ENCODE measurements at regions not wholly inside any gene's neighbourhood (a gene's known extent, or its start where the extent isn't known, plus 50 kb on each side); places are given as distances from the start of the nearest gene placed in this dataset.

- DNase-seq (ENCODE audit: low spot score) = no peak
- TF ChIP-seq CTCF (IDR thresholded peaks at IDR 0.05; ENCODE audit: extremely low read depth, missing control alignments) = no peak
Measured at GRCh38 chr5:167790462-167791260, 500.8 kb upstream of the WWC1 start.

- no peak for TF ChIP-seq CTCF (IDR thresholded peaks at IDR 0.05; ENCODE audit: extremely low read depth, missing control alignments)
- no peak for DNase-seq (ENCODE audit: low spot score)
Measured at GRCh38 chr5:167792514-167792913, 498.9 kb upstream of the WWC1 start.

GRCh38 chr5:167793700-167794099 lies 497.7 kb upstream of the WWC1 start:
- DNase-seq (ENCODE audit: low spot score) = no peak
- TF ChIP-seq CTCF (IDR thresholded peaks at IDR 0.05; ENCODE audit: extremely low read depth, missing control alignments) = no peak

DNA sequence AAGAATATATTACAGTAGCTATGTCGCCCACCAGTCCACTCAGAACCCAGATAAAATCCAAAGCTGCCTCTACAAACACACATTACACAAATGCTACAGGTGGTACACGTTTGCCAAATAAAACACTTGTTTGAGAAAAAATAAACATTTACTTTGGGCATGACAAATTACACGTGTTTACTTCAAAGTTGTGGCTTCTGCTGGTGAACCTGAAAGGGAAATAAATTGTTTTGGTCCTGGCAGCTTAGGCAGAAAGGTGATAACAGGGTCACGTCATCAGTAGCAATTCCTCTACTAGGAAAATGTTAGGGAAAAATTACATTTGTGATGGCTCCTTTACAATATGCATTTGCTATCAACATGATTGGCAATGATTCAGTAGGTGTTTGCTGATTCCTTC lies 497.3 kb upstream of the WWC1 start:
- no peak for DNase-seq (ENCODE audit: low spot score)
- no peak for TF ChIP-seq CTCF (IDR thresholded peaks at IDR 0.05; ENCODE audit: extremely low read depth, missing control alignments)

GRCh38 chr5:167796672-167797071 lies 494.8 kb upstream of the WWC1 start:
- no peak for DNase-seq (ENCODE audit: low spot score)
- no peak for TF ChIP-seq CTCF (IDR thresholded peaks at IDR 0.05; ENCODE audit: extremely low read depth, missing control alignments)

GRCh38 chr5:167797933-167798332 lies 493.5 kb upstream of the WWC1 start:
- no peak for DNase-seq (ENCODE audit: low spot score)
- no peak for TF ChIP-seq CTCF (IDR thresholded peaks at IDR 0.05; ENCODE audit: extremely low read depth, missing control alignments)

GRCh38 chr5:167798448-167798847 lies 493.0 kb upstream of the WWC1 start:
- DNase-seq (ENCODE audit: low spot score) = no peak
- no peak for TF ChIP-seq CTCF (IDR thresholded peaks at IDR 0.05; ENCODE audit: extremely low read depth, missing control alignments)
